ENCODE measurements at regions not wholly inside any gene's neighbourhood (a gene's known extent, or its start where the extent isn't known, plus 50 kb on each side); places are given as distances from the start of the nearest gene placed in this dataset.

DNA sequence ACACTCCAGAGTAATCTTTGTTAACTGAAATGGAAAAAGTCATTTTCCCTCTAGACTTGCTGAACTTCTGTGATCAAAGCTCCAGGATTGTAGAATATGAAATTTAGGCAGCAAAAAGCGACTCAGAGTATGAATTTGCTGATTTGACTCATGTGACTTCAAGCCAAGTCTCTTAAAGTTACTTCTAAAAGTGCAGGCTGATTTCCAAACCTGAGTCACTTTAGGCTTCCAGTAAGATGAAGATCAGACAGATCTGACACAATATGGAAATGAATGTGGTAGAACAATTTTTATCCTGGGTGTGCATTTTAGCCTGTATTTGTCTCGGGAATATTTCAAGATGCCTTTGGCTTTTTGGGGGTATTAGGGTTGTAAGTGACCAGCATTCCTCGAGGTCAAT, 151.0 kb upstream of the TMTC4 start:
- Histone ChIP-seq H3K27me3 (no peaks in the 10 kb centered on the region), H3K4me2 (no peak overlapping the region), H3K9me3 (ENCODE audit: low read depth) (no peaks in the 10 kb centered on the region), H2AFZ (no peak overlapping the region), H3K4me1 (ENCODE audit: insufficient read depth) (no peaks in the 10 kb centered on the region), H3K79me2 (no peaks in the 10 kb centered on the region), H4K20me1 (ENCODE audit: insufficient read depth, poor library complexity, severe bottlenecking) (no peaks in the 10 kb centered on the region), H3K9me2 (replicated peaks; ENCODE audit: insufficient read depth) (no peaks in the 10 kb centered on the region), H3K4me3 (no peak overlapping the region), H3K36me3 (replicated peaks; ENCODE audit: insufficient read depth, low read depth) (no peaks in the 10 kb centered on the region), H3K27ac (no peak overlapping the region)
- TF ChIP-seq EZH2phosphoT487 (IDR thresholded peaks at IDR 0.05; ENCODE audit: low read depth, severe bottlenecking, unreplicated experiment) (no peak), EZH2 (IDR thresholded peaks at IDR 0.05; ENCODE audit: borderline replicate concordance) (no peak)
- TF ChIP-seq, protein P1, sequence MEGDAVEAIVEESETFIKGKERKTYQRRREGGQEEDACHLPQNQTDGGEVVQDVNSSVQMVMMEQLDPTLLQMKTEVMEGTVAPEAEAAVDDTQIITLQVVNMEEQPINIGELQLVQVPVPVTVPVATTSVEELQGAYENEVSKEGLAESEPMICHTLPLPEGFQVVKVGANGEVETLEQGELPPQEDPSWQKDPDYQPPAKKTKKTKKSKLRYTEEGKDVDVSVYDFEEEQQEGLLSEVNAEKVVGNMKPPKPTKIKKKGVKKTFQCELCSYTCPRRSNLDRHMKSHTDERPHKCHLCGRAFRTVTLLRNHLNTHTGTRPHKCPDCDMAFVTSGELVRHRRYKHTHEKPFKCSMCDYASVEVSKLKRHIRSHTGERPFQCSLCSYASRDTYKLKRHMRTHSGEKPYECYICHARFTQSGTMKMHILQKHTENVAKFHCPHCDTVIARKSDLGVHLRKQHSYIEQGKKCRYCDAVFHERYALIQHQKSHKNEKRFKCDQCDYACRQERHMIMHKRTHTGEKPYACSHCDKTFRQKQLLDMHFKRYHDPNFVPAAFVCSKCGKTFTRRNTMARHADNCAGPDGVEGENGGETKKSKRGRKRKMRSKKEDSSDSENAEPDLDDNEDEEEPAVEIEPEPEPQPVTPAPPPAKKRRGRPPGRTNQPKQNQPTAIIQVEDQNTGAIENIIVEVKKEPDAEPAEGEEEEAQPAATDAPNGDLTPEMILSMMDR (IDR thresholded peaks at IDR 0.05; ENCODE audit: poor library complexity) = no peak
- WGBS (ENCODE audit: low lambda C conversion rate, missing lambda C conversion rate) = 88% methylated on average over 3 of the region's 3 CpGs
- DNase-seq (ENCODE audit: low spot score) = no peak

DNA sequence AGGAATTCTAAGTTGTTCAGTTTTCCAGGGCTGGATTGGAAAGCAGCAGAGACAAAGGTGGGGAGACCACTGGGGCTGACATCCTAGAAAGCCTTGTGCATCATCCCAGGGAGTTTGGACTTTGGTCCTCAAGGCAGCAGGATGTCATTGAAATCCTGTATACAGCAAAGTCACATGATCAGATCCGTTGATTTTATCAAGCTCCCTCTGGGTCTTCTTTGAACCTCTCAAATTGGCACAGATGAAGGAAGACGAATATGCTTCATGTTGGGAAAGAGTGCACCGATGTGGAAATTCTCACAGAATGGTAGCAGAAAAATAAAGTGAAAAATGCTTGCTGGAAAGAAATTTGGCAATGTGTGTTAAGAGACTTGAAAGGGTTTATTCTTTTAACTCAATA, 149.8 kb upstream of the TMTC4 start:
- Histone ChIP-seq H2AFZ (no peak overlapping the region), H3K9me2 (replicated peaks; ENCODE audit: insufficient read depth) (no peaks in the 10 kb centered on the region), H3K4me3 (no peak overlapping the region), H3K27me3 (no peaks in the 10 kb centered on the region), H3K4me2 (no peak overlapping the region), H3K27ac (no peak overlapping the region), H3K36me3 (replicated peaks; ENCODE audit: insufficient read depth, low read depth) (no peaks in the 10 kb centered on the region), H3K9me3 (ENCODE audit: low read depth) (no peaks in the 10 kb centered on the region), H4K20me1 (ENCODE audit: insufficient read depth, poor library complexity, severe bottlenecking) (no peaks in the 10 kb centered on the region), H3K4me1 (ENCODE audit: insufficient read depth) (no peaks in the 10 kb centered on the region), H3K79me2 (no peaks in the 10 kb centered on the region)
- TF ChIP-seq, protein P1 (IDR thresholded peaks at IDR 0.05; ENCODE audit: poor library complexity) = no peak
- TF ChIP-seq EZH2phosphoT487 (IDR thresholded peaks at IDR 0.05; ENCODE audit: low read depth, severe bottlenecking, unreplicated experiment) = no peak
- no peak for TF ChIP-seq EZH2 (IDR thresholded peaks at IDR 0.05; ENCODE audit: borderline replicate concordance)
- WGBS (ENCODE audit: low lambda C conversion rate, missing lambda C conversion rate) = 68% methylated on average over 3 of the region's 3 CpGs
- DNase-seq (ENCODE audit: low spot score) = no peak

DNA sequence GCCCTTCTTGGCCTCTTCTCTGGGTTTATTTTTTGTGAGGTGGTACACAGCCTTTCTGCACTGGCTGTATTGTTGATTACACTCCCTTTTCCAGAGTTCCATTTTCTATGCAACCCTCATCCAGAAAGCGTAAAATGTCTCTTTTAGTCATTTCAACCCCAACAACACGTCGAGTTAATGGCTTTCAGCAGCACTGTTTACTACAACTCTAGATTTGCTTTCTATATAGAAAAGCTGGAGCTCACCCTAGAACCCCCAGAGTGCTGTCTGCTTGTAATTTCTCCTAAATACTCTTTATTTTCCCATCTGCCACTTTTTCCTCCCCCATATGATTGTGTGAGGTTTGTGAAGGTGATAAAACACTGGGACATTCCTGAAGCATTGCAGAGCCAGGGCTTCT, 148.9 kb upstream of the TMTC4 start:
- H3K27ac ChIP-seq = no peak overlapping the region
- H3K4me2 ChIP-seq = no peak overlapping the region
- no peaks in the 10 kb centered on the region for H3K9me3 ChIP-seq (ENCODE audit: low read depth)
- no peak overlapping the region for H2AFZ ChIP-seq
- no peaks in the 10 kb centered on the region for H4K20me1 ChIP-seq (ENCODE audit: insufficient read depth, poor library complexity, severe bottlenecking)
- no peaks in the 10 kb centered on the region for H3K36me3 ChIP-seq (replicated peaks; ENCODE audit: insufficient read depth, low read depth)
- TF ChIP-seq EZH2phosphoT487 (IDR thresholded peaks at IDR 0.05; ENCODE audit: low read depth, severe bottlenecking, unreplicated experiment) (no peak), EZH2 (IDR thresholded peaks at IDR 0.05; ENCODE audit: borderline replicate concordance) (no peak)
- TF ChIP-seq, protein P1 (IDR thresholded peaks at IDR 0.05; ENCODE audit: poor library complexity) = no peak
- 77% methylated on average over 3 of the region's 3 CpGs for WGBS (ENCODE audit: low lambda C conversion rate, missing lambda C conversion rate)
- H3K4me1 ChIP-seq (ENCODE audit: insufficient read depth) = peaks cover 3% of the 10 kb centered on the region
- no peaks in the 10 kb centered on the region for H3K9me2 ChIP-seq (replicated peaks; ENCODE audit: insufficient read depth)
- H3K79me2 ChIP-seq = no peaks in the 10 kb centered on the region
- H3K27me3 ChIP-seq = no peaks in the 10 kb centered on the region
- H3K4me3 ChIP-seq = no peak overlapping the region
- no peak for DNase-seq (ENCODE audit: low spot score)

Measured in hepatocyte (in vitro differentiated cells).